ENCODE measurements at regions not wholly inside any gene's neighbourhood (a gene's known extent, or its start where the extent isn't known, plus 50 kb on each side); places are given as distances from the start of the nearest gene placed in this dataset.

DNA sequence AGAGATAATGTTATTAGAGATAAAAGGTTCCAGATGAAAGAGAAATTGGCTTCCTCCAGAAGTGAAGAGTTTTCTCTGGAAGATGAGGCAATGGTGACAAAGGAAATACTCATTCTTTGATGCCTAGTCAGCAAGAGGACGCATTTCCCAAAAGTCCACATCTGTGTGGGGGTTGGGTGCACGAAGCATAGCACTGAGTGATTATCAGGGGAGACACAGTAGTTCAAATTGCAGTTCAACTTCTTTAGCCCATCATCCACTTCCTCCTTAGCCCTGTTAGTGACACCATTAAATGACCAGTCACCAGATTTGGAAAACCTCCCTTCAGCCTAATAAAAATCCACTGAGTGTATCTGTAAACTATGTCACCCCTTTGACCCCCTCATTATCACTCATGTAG is 80.9 kb upstream of the PHLPP1 start:
- no peak overlapping the region for H3K4me2 ChIP-seq (ENCODE audit: low read length)
- H3K4me1 ChIP-seq (ENCODE audit: insufficient read depth, low read length, poor library complexity, severe bottlenecking) = peaks cover 13% of the 10 kb centered on the region
- H2AFZ ChIP-seq (ENCODE audit: low read length) = no peak overlapping the region
- H3K4me3 ChIP-seq (ENCODE audit: low read depth, low read length, poor library complexity, severe bottlenecking) = no peak overlapping the region
- intact Hi-C loops (cut with micrococcal nuclease; ENCODE audit: unreplicated experiment) = no loop called here
- no peaks in the 10 kb centered on the region for H3K79me2 ChIP-seq (ENCODE audit: insufficient read depth, low read depth, low read length)
- ChIA-PET POLR2A (no interaction called here), CTCF (ENCODE audit: unreplicated experiment) (interaction anchor here (1.0 kb wide), 1 partner anchor 17 kb away, joined by 3 read pairs; no protein-coding TSS in a partner anchor)
- BruUV-seq (replicated peaks) = no TSS peak
- H3K9me2 ChIP-seq (ENCODE audit: insufficient read depth, low read length) = no peaks in the 10 kb centered on the region
- DNase-seq (ENCODE audit: low spot score) = no peak
- H3K9me3 ChIP-seq (ENCODE audit: low read length) = no peaks in the 10 kb centered on the region
- TF ChIP-seq, protein P1, sequence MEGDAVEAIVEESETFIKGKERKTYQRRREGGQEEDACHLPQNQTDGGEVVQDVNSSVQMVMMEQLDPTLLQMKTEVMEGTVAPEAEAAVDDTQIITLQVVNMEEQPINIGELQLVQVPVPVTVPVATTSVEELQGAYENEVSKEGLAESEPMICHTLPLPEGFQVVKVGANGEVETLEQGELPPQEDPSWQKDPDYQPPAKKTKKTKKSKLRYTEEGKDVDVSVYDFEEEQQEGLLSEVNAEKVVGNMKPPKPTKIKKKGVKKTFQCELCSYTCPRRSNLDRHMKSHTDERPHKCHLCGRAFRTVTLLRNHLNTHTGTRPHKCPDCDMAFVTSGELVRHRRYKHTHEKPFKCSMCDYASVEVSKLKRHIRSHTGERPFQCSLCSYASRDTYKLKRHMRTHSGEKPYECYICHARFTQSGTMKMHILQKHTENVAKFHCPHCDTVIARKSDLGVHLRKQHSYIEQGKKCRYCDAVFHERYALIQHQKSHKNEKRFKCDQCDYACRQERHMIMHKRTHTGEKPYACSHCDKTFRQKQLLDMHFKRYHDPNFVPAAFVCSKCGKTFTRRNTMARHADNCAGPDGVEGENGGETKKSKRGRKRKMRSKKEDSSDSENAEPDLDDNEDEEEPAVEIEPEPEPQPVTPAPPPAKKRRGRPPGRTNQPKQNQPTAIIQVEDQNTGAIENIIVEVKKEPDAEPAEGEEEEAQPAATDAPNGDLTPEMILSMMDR (conservative IDR thresholded peaks at IDR 0.05; ENCODE audit: low read length) = no peak
- no peak for TF ChIP-seq EZH2phosphoT487 (IDR thresholded peaks at IDR 0.05; ENCODE audit: borderline replicate concordance, low read depth, low read length)
- no peaks in the 10 kb centered on the region for H4K20me1 ChIP-seq (ENCODE audit: insufficient read depth, low read length)
- no peak overlapping the region for H3K27ac ChIP-seq (ENCODE audit: low read depth, low read length, poor library complexity, severe bottlenecking)
- H3K36me3 ChIP-seq (ENCODE audit: insufficient read depth, low read length) = no peaks in the 10 kb centered on the region

DNA sequence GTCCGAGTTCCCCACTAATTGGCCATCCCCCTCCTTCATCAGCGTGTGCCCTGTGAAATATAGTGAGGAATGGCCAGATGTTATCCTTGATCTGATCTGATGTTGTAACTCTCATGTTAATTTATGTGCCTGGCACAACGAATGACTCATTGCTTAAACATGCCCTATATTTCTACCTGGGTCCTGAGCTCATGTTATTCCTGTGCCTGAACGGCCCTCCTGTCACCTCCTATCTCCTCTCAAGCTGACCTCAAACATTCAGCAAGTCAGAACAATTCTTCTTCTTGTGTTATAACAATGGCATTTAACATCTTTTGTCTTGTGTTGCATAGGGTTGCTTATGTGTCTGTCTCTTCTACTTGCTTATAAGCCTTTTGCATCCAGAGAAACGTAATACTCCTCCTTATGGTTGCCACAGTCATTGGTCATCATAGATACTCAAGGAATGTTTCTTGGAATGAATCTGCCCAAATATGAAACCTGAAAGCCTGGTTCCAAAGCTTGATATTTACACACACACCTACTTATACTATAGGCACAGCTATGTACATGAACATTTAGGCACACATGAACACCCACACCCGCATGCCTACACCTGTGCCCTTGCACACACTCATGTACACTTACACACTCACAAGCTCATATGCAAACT is 80.2 kb upstream of the PHLPP1 start:
- TF ChIP-seq, protein P1 (conservative IDR thresholded peaks at IDR 0.05; ENCODE audit: low read length) = no peak
- no peak for TF ChIP-seq EZH2phosphoT487 (IDR thresholded peaks at IDR 0.05; ENCODE audit: borderline replicate concordance, low read depth, low read length)
- H3K9me3 ChIP-seq (ENCODE audit: low read length) = no peaks in the 10 kb centered on the region
- no TSS peak for BruUV-seq (replicated peaks)
- H3K9me2 ChIP-seq (ENCODE audit: insufficient read depth, low read length) = no peaks in the 10 kb centered on the region
- peaks cover 13% of the 10 kb centered on the region for H3K4me1 ChIP-seq (ENCODE audit: insufficient read depth, low read length, poor library complexity, severe bottlenecking)
- ChIA-PET CTCF (ENCODE audit: unreplicated experiment) (interaction anchor here (1.0 kb wide), 1 partner anchor 17 kb away, joined by 3 read pairs; no protein-coding TSS in a partner anchor), POLR2A (interaction anchor here (0.6 to 1.6 kb wide), 3 partner anchors 14 to 758 kb away, joined by 3 read pairs; no protein-coding TSS in a partner anchor)
- H3K4me3 ChIP-seq (ENCODE audit: low read depth, low read length, poor library complexity, severe bottlenecking) = no peak overlapping the region
- H3K4me2 ChIP-seq (ENCODE audit: low read length) = no peak overlapping the region
- H2AFZ ChIP-seq (ENCODE audit: low read length) = no peak overlapping the region
- no peak overlapping the region for H3K27ac ChIP-seq (ENCODE audit: low read depth, low read length, poor library complexity, severe bottlenecking)
- DNase-seq (ENCODE audit: low spot score) = no peak
- intact Hi-C loops (cut with micrococcal nuclease; ENCODE audit: unreplicated experiment) = loop anchor here (5.0 kb wide), 1 partner anchor 347 kb away; no protein-coding TSS in a partner anchor
- no peaks in the 10 kb centered on the region for H3K79me2 ChIP-seq (ENCODE audit: insufficient read depth, low read depth, low read length)
- H3K36me3 ChIP-seq (ENCODE audit: insufficient read depth, low read length) = no peaks in the 10 kb centered on the region
- no peaks in the 10 kb centered on the region for H4K20me1 ChIP-seq (ENCODE audit: insufficient read depth, low read length)

DNA sequence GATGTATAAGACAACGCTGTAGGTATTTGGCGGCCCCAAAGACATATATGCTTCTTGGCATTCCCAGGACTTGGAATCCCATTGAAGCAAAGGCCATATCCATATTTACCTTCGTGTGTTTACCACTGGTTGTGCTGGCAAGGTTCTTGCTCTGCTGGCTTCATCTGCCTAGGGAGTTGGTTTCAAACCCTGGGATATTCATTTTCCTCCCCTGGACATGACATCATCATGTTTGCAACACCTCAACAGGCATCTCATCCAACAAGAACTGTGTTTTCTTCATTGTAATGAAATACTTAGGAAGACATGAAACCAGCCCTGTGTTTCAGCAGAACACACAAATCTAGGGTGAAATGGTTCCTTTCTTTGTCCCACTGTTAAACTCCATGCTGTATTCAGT is 77.9 kb upstream of the PHLPP1 start:
- TF ChIP-seq EZH2phosphoT487 (IDR thresholded peaks at IDR 0.05; ENCODE audit: borderline replicate concordance, low read depth, low read length) = no peak
- TF ChIP-seq, protein P1 (conservative IDR thresholded peaks at IDR 0.05; ENCODE audit: low read length) = no peak
- POLR2A ChIA-PET = interaction anchor here (0.6 kb wide), 1 partner anchor 297 kb away, joined by 3 read pairs; no protein-coding TSS in a partner anchor
- DNase-seq (ENCODE audit: low spot score) = no peak

More for the DNA sequence above, 77.9 kb upstream of the PHLPP1 start:
- Histone ChIP-seq H3K9me3 (ENCODE audit: low read length) (no peaks in the 10 kb centered on the region), H3K79me2 (ENCODE audit: insufficient read depth, low read depth, low read length) (no peaks in the 10 kb centered on the region), H4K20me1 (ENCODE audit: insufficient read depth, low read length) (no peaks in the 10 kb centered on the region), H3K27ac (ENCODE audit: low read depth, low read length, poor library complexity, severe bottlenecking) (no peak overlapping the region), H3K36me3 (ENCODE audit: insufficient read depth, low read length) (no peaks in the 10 kb centered on the region), H3K9me2 (ENCODE audit: insufficient read depth, low read length) (no peaks in the 10 kb centered on the region), H3K4me1 (ENCODE audit: insufficient read depth, low read length, poor library complexity, severe bottlenecking) (peaks cover 13% of the 10 kb centered on the region), H2AFZ (ENCODE audit: low read length) (no peak overlapping the region), H3K4me2 (ENCODE audit: low read length) (no peak overlapping the region), H3K4me3 (ENCODE audit: low read depth, low read length, poor library complexity, severe bottlenecking) (no peak overlapping the region)
- BruUV-seq (replicated peaks) = no TSS peak
- intact Hi-C loops (cut with micrococcal nuclease; ENCODE audit: unreplicated experiment) = loop anchor here (5.0 kb wide), 1 partner anchor 345 kb away; no protein-coding TSS in a partner anchor
- CTCF ChIA-PET (ENCODE audit: unreplicated experiment) = no interaction called here

All from OCI-LY7 (cell line).